NCI-H345 (cell line): ENCODE measurements at regions not wholly inside any gene's neighbourhood (a gene's known extent, or its start where the extent isn't known, plus 50 kb on each side); places are given as distances from the start of the nearest gene placed in this dataset.

Source experiments
- DNase-seq: peaks from one replicate; lab custom pipeline; 2025; lab: John Stamatoyannopoulos, UW

GRCh38 chr2:180144338-180144813, 137.3 kb upstream of the CWC22 start:
- no peak for DNase-seq

DNA sequence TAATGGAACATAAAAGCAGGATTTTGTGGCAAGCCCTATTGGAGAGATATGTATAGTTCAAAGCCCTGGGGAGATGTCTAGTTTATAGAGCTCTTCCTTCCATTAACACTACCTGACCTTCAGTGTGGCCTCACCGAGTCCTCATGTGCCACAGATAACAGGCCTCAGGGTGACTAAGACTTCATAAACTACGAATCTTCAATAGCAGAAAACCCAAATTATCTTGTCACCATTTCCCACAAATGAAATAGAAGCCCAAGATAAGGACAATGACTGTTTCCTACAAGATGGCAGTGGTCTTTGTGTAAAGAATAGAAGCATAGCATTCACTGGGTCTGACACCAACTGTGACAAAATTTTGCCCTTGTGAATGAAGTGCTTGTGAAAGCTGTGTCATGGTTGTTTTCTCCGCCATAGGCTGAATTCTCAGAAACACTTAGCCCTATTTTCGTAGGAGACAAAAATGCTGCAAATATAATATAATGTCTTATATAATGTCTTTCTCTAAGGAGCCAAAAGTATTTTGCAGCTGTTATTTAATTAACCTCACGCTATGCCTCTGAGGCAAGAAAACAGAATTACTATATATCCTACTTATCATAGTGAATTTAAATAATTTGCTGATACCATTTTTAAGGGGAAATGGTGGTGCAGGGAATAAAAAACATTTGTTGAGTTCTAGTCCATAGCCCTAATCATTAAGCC, 136.7 kb upstream of the CWC22 start:
- DNase-seq = no peak

DNA sequence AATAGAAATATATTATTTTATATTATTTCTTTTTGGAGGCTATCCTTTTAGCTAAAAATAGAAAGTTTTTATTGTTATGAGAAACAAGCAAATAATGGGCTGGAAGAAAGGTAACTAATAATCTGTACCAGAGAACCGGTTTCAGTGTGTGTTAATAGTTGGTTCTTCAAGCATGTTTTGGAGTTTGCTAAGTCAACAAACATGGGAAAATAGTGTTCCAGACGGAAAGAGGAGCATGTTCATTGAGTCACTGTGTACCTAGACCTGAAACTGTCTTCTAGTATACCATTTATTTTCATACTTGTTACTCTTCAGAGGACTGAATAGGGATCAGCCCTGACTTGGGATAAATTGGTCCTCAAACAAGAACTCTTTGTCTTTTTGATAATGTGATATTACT, 134.5 kb upstream of the CWC22 start:
- no peak for DNase-seq

- DNase-seq = no peak
These were observed 126.6 kb upstream of the CWC22 start for GRCh38 chr2:180133736-180134135.

- no peak for DNase-seq
These were observed 123.3 kb upstream of the CWC22 start for GRCh38 chr2:180130403-180130802.

DNA sequence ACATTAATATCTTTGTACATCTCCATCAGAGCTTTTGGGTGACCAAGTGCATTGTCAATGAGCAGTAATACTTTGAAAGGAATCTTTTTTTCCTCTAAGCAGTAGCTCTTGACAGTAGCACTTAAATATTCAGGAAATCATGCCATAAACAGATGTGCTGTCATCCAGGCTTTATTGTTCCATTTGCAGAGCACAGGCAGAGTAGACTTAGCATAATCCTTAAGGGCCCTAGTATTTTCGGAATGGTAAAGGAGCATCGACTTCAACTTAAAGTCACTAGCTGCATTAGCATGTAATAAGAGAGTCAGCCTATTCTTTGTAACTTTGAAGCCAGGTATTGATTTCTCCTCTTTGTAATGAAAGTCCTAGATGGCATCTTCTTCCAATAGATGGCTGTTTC, 121.8 kb upstream of the CWC22 start:
- no peak for DNase-seq

- DNase-seq = peak; percentile 63
These were observed 118.3 kb upstream of the CWC22 start for GRCh38 chr2:180125245-180125962.

DNA sequence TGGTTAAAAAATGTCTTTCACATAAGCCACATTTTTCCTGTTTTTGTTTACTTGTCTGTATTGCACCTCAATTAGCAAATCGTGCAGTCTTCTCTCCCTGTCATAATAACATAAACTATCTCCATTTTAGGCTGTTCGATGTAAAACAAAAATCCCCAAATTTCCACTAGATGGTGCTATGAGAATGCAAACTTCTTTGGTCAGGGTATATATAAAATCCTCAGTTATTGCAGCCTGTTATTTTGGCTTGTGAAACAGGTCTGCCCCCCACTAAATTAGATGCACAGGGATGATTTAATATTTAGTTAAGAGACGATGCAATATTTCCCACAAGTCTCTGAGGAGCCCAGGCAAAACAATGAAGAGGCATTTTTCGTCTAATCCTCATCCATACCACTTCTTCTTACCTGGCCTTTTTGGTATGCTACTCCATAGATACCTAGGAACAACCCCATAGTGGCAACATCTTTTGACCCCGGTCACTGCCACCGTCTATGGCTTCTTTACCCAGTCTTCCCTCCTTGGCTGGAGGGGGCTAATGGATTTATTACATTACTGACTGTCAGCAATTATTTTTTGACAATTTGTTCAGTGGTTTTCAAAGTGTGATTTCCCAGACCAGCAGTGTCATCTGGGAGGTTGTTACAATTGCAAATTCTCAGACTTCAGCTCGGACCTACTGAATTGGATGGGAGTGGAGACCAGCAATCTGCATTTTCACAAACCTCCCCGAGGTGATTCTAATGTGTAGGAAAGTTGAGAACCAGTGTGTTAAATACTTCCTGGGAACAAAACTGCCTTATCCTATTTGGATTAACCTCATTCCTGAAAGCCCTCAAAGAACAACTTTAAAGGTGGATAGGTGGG, 117.4 kb upstream of the CWC22 start:
- DNase-seq = peak; percentile 71

- no peak for DNase-seq
These were observed 115.8 kb upstream of the CWC22 start for GRCh38 chr2:180122874-180123273.

- DNase-seq = no peak
These were observed 108.6 kb upstream of the CWC22 start for GRCh38 chr2:180115675-180116074.

GRCh38 chr2:180115269-180115668, 108.2 kb upstream of the CWC22 start:
- DNase-seq = no peak

- DNase-seq = no peak
These were observed 104.8 kb upstream of the CWC22 start for GRCh38 chr2:180111901-180112300.

DNA sequence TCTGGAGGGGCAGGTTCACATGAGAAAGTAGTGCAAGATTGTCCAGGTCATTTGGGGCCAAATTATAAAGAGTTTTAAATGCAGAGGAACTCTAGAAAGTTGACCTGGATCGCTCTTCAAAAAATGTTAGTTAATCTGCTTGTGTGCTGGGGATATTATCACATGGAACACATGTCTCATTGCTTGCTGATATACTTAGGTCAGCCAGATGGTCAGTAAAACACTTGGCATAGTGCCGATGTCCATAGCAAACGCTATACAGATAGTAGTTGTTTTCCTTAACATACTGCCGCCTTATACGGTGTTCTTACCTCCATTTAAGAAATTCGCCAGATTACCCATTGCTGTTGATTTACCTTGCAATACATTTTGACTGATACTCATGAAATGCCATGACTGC, 103.4 kb upstream of the CWC22 start:
- no peak for DNase-seq

DNA sequence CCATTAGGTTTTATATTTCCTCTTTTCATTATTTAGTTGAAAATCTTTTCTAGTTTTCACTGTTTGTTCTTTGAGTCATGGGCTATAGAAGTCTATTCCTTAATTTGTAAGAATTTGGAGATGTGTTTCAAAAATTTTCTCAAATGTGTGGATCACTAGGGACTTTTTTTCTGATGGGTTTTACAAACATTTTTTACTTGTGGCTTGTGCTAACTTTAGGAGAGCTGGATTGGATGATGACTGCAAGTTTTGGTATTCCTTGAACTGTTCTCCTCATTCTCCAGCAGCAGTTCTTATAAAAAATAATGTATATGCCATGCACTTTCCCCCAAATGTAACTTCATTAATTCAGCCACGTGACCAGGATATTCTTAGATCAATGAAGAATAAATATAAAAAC, 94.7 kb upstream of the CWC22 start:
- no peak for DNase-seq

DNA sequence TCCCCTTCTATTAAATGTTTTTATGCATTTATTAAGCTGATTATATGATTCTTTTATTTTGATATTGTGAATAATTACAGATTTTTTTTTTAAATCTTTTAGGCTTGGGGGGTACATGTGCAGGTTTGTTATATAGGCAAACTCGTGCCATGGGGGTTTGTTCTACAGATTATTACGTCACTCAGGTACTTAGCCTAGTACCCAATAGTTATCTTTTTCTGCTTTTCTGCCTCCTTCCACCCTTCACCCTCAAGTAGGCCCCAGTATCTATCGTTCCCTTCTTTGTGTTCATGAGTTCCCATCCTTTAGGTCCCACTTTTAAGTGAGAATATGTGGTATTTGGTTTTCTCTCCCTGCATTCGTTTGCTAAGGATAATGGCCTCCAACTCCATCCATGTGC, 92.2 kb upstream of the CWC22 start:
- no peak for DNase-seq

GRCh38 chr2:180085144-180085543, 78.0 kb upstream of the CWC22 start:
- DNase-seq = no peak

DNA sequence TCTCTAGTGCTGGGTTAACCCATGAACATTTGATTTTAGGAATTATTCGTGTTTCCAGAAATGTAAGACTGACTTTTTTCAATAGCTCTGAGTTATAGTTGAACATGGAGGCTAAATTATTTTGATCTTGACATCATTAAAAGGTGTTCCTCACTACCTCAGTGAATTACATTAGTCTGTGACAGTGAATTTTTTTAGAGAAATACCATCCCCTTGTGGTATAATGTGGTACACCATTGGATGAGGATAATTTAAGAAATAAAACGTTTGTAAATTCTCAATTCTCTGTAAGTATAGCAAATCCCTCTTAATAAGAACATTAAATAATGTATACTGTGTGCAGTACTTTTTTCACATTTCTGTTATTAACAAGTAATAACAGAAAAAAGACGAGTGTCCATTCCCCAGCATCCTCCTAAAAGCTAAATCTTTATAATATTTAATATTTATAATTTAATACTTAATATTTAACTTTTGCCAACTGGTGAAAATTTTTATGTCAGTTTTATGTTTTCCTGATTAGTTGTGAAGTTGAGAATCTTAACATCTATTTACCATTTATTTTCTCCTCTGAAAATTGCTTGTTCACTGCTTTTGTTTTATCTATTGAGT, 70.3 kb upstream of the CWC22 start:
- DNase-seq = peak; percentile 21

- no peak for DNase-seq
These were observed 68.8 kb upstream of the CWC22 start for GRCh38 chr2:180075870-180076269.

GRCh38 chr2:180071797-180072196, 64.7 kb upstream of the CWC22 start:
- no peak for DNase-seq

DNA sequence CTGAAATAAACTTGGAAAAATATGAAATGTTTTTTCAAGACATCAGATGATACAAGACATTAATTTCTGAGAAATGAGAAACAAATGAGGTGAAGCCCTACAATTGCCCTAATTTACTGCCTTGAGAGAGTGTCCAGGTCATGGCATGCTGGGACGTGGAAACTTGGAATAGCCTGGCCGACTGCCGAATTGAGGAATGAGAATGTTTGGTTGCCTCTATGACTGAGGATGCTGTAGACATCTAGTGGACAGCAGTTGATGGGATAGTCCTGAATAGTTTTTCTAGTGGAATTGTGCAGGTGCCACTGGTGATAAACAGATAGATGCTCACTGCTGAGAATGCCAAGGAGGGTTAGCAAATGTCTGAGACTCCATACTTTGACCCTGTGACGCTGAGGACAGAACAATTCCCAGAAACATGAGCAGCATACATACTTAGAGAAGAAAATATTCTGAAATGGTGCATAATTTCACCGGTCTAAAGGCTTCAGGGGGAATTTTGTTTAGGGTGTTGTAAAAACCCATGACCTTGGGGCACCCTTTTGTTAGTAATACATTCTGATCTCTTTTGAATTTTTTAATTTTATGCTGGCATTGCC, 56.5 kb upstream of the CWC22 start:
- DNase-seq = no peak

GRCh38 chr2:180062178-180062577, 55.1 kb upstream of the CWC22 start:
- no peak for DNase-seq

DNA sequence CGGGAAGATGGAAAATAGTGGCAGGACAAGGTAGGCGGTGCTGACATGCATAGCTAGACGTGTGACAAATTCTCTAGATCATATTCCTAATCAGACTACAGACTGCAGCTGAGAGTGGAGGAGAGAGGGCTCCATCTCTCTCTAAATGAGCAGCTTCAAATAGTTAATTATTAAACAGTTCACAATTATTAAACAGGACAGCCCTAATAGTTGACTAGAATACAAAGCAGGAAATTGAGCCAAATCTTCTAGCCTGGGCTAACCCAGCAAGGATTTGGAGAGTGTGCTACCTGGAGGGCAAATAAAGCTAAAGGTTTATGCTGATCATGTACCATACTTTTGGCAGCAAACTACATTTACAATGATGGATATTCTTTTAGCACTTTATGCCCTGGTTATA, 54.4 kb upstream of the CWC22 start:
- no peak for DNase-seq
